Activated CD4-positive, alpha-beta T cell treated with anti-CD3 and anti-CD28 coated beads, Interleukin-10, Interleukin-2, amounts not matched to agents 100 ng/mL and 50 ng/mL, durations not matched to agents 16 hours and 8 hours (primary cell): ENCODE measurements at regions not wholly inside any gene's neighbourhood (a gene's known extent, or its start where the extent isn't known, plus 50 kb on each side); places are given as distances from the start of the nearest gene placed in this dataset.
A peak's percentile ranks its signal among the peaks of the same experiment; 100 is the strongest.

Experiments used
- DNase-seq: peaks from one replicate; pipeline ENCODE4 v3.0.0-alpha.2; 2020

DNA sequence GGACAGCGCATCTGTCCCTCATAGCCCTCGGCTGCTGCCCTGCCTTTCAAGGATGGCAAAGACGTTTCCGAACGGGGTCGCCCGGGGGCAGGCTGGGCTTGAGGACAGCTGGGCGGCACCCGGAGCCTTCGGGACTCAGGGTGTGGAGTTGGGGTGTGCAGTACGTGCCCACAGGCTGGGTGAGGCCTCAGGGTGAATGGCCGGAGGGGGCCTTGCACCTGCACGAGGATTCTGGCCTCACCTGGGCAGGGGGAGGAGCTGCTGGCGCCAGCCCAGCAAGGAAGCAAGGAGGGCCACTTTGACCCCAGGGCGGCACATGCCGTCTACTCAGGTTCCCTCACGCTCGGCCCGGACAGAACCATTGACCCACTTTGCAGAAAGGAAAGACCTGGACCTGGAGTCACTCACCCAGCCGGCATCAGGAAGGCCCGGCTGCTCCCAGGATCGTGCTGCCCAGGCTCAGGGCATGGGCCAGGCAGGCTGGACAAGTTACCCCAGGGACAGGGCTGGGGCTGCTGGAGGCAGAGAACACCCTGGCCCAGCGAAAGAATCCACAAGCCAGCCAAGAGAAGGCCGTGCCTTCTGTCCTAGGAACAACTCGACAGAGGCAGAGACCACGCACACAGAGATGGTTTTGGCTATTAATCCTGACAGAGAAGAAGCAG is 65.1 kb upstream of the TTC34 start:
- DNase-seq, result no peak

- no peak for DNase-seq
Observed at GRCh38 chr1:2867087-2867425, 65.6 kb upstream of the TTC34 start.

DNA sequence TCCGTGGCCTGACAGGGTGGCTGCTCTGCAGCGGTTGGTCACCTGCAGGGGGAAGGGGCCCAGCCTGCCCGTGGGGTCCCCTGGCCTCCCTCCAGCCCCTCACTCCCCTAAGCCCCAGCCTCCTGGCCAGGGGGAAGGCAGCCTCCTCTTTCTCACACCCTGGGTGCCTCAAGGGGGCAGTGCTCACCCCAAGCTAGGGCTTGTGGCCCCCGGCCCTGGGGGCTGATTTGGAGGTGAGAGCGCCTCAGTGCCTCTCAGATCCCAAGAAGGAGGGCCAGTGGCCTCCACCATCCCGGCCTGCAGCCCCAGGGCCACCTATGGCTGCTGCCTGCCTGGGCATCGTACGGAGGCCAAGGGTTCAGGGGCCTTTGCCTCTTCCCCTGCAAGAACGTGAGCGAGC is 66.4 kb upstream of the TTC34 start:
- no peak for DNase-seq

DNA sequence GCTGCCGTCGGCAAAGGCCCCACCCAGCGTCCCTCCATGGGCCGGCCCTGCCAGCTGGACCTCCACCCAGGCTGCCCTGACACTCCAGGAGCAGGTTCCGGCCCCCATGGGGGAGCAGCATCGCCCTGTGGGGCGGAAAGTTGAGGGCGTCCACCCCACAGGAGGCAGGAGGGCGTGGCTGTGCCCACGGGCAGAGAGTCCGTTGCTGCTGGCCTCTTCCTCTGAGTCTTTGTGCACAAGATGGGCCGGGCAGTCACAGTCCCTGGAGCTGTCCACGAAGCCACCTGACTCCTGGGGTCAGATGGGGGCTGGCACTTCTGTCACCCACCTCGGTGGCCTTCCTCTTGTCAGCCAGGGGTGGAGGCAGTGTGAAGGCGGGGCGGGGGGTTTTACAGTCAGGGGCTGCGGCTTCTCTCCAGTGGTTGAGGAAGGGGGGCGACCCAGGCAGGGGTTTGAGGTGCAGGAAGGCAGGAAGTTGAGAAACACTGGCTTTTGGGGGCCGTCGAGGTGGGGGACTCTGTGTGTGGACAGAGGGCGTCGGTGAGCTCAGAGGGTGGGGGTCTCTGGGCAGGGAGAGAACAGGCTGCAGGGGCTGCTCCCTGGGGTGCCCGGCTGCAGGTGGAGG is 67.2 kb upstream of the TTC34 start:
- DNase-seq, result no peak

DNA sequence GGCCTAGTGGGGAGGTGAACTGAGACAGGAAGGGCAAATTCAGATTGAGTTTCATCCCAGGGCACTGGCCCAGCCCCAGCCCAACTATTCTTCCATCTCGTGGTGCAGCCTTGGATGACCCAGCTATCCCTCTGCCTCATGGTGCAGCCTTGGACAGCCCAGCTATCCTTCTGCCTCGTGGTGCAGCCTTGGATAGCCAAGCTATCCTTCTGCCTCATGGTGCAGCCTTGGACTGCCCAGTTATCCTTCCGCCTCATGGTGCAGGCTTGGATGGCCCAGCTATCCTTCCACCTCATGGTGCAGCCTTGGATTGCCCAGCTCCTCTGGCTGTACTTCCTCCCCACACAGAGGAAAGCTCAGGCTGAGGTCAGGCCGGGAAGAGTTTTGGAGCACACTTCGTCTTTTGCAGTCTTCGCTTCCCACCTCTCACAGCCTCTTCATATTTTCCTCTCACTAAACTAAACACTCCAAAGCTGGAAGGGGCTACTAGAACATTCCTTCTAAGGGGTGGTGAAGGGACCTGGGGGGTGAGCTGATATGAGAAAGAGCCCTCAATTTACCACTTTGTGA is 69.8 kb upstream of the TTC34 start:
- DNase-seq, result no peak

DNA sequence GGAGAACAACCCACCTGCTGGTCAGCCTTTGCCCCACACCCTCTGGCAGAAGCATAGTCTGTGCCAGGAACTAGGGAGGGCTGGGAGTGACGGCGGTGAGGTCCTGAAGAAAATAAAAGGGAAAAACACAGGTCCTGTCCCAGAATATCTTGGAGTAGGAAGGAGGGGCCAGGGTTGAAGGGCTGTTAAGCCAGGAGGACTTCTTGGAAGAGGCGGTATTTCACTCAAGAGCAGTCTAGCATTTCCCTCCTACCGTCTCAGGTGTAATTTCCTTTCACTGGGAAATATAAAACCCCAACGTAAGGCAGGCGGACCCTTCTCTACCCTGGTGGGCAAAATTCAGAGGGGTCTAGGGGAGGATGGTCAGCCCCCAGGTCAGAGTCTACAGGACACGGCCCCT is 72.7 kb upstream of the TTC34 start:
- no peak for DNase-seq

DNA sequence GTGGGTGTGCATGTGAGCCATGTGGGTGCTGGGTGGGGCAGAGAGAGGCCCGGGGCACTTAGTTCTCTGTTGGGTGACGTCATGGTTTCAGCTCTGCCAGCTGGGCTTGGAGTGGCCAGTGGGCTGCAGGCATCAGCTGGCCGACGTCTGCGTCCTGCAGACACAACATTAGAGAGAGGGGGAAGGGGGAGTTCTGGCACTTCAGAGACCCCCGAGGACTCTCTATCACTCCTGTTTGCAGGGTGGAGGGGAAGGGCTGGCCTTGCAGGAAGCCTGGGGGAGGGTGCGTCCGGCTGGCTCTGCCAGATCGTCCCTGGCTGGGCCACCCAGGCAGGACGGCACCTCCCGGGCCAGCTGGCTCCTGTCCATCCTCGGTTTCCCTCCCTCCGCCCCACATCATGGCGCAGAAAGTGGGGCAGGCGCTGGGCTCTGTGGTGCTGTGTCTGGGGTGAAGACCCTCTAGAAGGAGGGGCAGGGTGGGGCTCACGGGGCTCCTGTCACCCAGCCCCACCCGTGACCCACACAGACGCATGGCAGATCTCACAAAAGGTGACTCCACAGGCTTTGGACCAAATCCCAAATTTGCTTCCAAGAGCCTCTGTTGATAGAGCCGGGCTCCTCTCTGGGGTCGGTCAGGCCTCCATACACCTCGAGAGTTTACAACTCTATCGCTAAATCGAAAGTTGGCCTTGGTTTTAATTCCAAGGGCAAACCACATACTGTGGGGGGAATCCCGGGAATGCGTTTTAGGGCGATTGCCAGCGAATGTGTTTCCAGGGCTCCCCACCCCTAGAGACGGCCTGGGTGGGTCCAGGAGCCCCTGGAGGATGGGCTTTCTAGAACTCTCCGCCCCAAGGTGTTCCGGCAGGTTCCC is 73.4 kb upstream of the TTC34 start:
- no peak for DNase-seq

DNA sequence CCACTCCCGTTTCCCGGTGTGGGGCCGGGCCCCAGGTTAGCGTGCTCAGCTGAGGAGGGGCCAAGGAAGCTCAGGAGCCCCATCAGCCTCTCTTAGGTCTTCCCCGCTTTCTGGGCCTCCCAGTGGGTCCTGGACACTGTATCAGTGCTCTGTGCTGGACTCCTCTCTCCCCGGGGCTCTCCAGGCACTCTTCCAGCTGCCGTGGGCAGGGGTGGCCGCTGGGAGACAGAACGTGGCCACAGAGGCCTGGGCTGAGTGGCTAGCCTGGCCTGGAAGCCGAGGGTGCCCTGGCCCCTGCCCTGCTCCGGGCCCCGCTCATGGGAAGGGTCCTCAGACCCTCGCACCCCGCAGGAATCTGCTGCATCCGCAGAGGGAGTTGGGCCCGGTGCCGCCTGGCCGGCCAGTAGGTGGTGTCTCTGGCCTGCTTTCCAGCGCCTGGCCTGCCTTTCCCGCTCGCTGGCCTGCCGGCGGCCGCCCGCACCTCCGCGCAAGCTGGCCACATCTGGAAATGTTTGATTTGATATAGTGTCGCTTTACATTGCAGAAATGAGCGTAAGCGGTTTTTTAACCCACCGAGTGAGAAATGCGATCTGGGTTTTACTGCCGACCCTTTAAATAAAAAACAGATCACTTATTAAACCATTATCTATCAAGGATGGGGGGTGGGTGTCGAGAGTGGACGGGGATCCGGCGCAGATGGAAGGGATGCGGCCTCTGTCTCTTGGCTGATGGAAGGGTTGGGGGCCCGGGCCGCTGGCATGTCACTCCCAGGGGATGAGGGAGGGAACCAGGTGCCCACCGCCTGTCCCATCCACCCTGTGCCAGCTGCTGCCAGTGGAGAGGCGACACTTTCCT is 74.4 kb upstream of the TTC34 start:
- DNase-seq, result no peak

GRCh38 chr1:2876846-2877245 is 75.4 kb upstream of the TTC34 start:
- DNase-seq, result no peak

GRCh38 chr1:2877391-2877790 is 75.9 kb upstream of the TTC34 start:
- DNase-seq, result no peak

DNA sequence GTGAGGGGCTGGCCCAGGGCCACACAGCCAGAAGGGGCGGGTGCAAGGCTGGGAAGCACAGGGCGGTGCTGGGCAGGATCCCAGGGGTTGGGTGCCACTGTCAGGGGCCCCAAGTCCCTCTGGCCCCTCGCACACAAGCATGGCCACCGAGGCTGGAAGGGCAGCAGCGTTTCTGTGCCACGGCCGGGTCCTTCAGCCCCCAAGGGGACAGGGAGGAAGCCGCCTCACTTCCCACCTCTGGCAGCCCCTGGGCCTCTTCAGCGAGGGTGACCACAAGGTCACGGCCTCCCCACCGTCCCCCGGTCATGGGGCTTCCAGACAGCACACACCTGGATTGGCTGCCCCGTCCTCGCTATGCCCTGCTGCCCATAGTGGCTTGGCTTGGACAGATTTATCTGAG is 77.1 kb upstream of the TTC34 start:
- DNase-seq, result no peak

DNA sequence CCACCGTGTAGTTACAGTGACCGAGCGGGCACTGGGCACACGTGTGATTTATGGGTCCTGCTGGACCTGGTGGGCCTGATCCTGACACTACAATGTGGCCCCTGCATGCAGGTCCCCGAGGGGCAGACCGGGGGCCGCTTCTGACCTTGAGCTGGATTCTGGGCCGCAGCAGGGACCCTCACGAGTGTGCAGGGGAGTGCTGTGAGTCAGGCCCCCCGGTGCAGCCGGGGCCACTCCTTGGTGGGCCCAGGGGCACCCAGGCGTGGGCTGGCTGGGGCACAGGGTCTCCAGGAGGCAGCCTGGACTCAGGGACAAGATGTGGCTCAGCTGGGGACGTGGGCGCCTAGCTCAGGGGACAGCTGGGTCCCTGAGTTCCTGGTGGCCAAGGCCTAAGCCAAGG is 77.5 kb upstream of the TTC34 start:
- no peak for DNase-seq

GRCh38 chr1:2879591-2879990 is 78.1 kb upstream of the TTC34 start:
- DNase-seq, result no peak

DNA sequence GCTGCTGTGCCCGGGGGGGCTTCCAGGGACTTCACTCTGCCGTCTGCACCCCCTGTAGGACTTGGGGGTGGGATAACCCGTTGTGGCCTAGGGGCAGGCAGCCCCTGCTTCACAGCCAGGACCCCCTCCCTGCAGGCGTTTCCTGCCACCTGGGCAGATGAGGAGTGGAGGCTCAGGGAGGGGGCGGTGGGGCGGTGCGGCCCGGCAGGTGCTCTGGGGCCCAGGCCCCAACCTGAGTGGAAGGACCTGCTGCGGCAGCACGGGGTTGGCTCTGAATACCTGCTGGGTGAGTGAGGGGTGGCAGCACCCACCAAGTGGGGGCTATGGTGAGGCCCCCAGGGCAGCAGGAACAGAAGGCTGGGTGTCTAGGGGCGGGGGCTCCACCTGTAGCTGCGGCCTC is 78.6 kb upstream of the TTC34 start:
- no peak for DNase-seq

GRCh38 chr1:2880812-2881295 is 79.4 kb upstream of the TTC34 start:
- DNase-seq, result no peak

DNA sequence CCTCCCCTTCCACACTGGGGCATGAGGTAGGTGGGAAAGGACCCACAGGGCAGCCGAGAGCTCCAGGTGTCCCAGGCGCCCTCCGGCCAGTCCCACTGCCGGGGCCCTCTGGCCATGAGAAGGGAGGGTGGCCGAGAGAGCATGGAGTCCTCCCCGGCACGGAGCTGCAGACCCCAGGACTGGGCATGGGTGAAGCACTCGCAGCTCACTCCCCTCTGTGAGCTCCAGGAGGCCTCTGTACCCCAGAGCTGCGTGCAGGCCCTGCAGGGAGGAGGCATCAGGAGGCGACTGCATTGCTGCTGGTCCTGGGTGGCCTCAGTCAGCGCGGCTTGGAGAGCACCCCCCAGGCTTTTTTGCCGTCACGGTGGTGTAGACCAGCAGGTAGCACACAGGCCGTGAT is 80.1 kb upstream of the TTC34 start:
- DNase-seq, result no peak

DNA sequence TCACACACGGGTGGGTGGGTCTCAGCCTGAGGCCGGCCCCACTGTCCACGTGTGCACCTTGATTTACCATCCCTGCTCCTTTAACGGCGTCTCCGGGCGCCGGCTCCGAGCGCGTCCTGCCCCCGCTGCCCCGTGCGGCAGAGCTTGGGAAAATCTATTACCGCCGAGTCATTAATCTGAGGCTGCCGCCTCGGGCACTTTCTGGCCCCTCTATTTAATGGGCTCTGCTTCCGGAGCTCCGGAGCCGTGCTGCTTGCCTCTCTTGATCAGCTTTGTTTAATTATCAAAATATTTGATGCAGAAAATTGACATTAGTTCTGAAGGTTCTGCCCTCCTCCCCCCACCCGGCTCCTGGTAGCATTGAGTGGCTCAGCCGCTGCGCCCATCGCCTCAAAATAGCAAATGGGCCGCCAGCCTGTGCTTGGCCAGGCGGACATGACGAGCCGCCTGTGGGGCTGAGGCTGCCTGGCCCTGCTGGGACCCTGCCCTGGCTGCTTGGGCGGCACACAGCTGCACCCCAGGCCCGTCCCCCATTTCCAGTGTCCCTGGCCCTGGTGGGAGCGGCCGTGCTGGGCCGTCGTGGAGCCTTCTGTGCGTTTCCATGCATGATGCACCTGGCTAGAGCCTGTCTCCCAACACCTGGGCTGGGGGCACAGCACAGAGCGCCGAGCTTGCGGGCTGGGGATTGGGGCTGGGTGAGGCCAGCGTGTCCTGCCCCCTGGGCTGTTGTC is 81.6 kb upstream of the TTC34 start:
- DNase-seq, result no peak

GRCh38 chr1:2885001-2885400 is 83.5 kb upstream of the TTC34 start:
- DNase-seq, result no peak

- no peak for DNase-seq
Observed at GRCh38 chr1:2886631-2887030, 85.1 kb upstream of the TTC34 start.

GRCh38 chr1:2887941-2888855 is 86.7 kb upstream of the TTC34 start:
- DNase-seq, result peak; percentile 4
